BLaER1 treated with 17β-estradiol and CSF1 and Interleukin-3, amounts not matched to agents 10 nM and 100 nM (cell line): ENCODE measurements at regions not wholly inside any gene's neighbourhood (a gene's known extent, or its start where the extent isn't known, plus 50 kb on each side); places are given as distances from the start of the nearest gene placed in this dataset.

Experiments used
- H3K27ac ChIP-seq, 11 experiments: shearing (Covaris generic); formaldehyde crosslinking; 2 replicates each; pipeline ENCODE4 v1.8.1; 2022
- H3K27me3 ChIP-seq, 11 experiments: shearing (Covaris generic); formaldehyde crosslinking; 2 replicates each; pipeline ENCODE4 v1.8.1; 2022
- H3K36me3 ChIP-seq, 11 experiments: shearing (Covaris generic); formaldehyde crosslinking; 2 replicates each; pipeline ENCODE4 v1.8.1; 2022
- H3K4me1 ChIP-seq, 10 experiments: shearing (Covaris generic); formaldehyde crosslinking; 2 replicates each; pipeline ENCODE4 v1.8.1; 2022
- H3K4me2 ChIP-seq, 11 experiments: shearing (Covaris generic); formaldehyde crosslinking; 2 replicates each; pipeline ENCODE4 v1.8.1; 2022
- H3K4me3 ChIP-seq, 10 experiments: shearing (Covaris generic); formaldehyde crosslinking; 2 replicates each; pipeline ENCODE4 v1.8.1; 2022
- H3K9ac ChIP-seq, 11 experiments: shearing (Covaris generic); formaldehyde crosslinking; 2 replicates each; pipeline ENCODE4 v1.8.1; 2022
- H3K9me3 ChIP-seq, 11 experiments: shearing (Covaris generic); formaldehyde crosslinking; replicated peaks in 1 of 11; 2 replicates each; pipeline ENCODE4 v1.8.1; 2022
- H4K20me1 ChIP-seq, 11 experiments: shearing (Covaris generic); formaldehyde crosslinking; 2 replicates each; pipeline ENCODE4 v1.8.1; 2022
- Cebpa-rat ChIP-seq, 11 experiments: shearing (Covaris generic); IDR thresholded peaks; 2 replicates each; pipeline ENCODE4 v1.8.1; 2022

DNA sequence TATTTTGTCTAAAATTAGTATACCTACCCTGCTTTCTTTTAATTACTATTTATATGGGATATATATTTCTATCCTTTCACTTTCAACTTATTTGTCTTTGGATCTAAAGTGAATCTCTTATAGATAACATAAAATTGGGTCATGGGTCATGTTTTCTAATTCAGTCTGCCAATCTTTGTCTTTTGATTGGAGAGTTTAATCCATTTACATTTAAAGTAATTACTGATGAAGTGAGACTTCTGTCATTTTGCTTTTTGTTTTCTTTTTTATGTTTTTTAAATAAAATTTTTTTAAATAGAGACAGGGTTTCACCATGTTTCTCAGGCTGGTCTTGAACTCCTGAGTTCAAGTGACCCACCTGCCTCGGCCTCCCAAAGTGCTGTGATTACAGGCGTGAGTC is 50.5 kb upstream of the PRDM1 start:
- Histone ChIP-seq H3K9me3 (peaks cover 19 to 38% (median 33%) of the 10 kb centered on the region in 11 experiments), H3K4me1 (peaks cover 7 to 50% (median 18%) of the 10 kb centered on the region in 10 experiments; a peak in 17 of 20 replicates), H3K4me3 (no peak overlapping the region), H3K36me3 (peaks cover 0 to 3% (median 0%) of the 10 kb centered on the region in 11 experiments; a peak in 2 of 22 replicates), H3K27ac (no peak overlapping the region), H3K9ac (no peak overlapping the region), H4K20me1 (no peaks in the 10 kb centered on the region), H3K4me2 (no peak overlapping the region), H3K27me3 (no peaks in the 10 kb centered on the region)
- TF ChIP-seq Cebpa-rat (IDR thresholded peaks at IDR 0.05), result no peak

- Histone ChIP-seq H3K27me3 (no peaks in the 10 kb centered on the region), H4K20me1 (no peaks in the 10 kb centered on the region), H3K4me1 (peaks cover 0 to 34% (median 9%) of the 10 kb centered on the region in 10 experiments; a peak in 15 of 20 replicates), H3K4me3 (no peak overlapping the region), H3K36me3 (peaks cover 0 to 3% (median 0%) of the 10 kb centered on the region in 11 experiments; a peak in 2 of 22 replicates), H3K9me3 (peaks cover 19 to 38% (median 33%) of the 10 kb centered on the region in 11 experiments), H3K27ac (no peak overlapping the region), H3K9ac (no peak overlapping the region), H3K4me2 (no peak overlapping the region)
- no peak for TF ChIP-seq Cebpa-rat (IDR thresholded peaks at IDR 0.05)
Observed at GRCh38 chr6:106033806-106034205, 52.3 kb upstream of the PRDM1 start.

DNA sequence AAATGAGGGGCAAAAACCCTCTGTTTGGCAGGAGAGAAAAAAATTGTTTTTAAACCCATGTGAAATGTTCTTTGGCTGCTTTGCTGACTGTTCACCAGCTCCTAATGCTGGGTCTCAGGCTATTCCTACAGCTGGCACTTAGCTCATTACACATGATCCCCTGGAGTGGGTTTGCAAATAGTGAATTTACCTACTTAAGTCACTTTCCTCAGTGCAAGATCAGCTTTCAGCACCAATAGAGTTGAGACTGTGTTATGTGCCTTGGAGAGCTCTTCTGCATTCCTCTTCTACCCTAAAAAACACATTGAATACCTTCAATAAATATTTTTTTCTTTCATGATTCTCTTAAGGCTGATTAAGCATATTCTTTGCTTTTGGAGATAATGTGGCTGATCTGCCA is 58.4 kb upstream of the PRDM1 start:
- Histone ChIP-seq H3K4me3 (no peak overlapping the region), H4K20me1 (no peaks in the 10 kb centered on the region), H3K36me3 (no peaks in the 10 kb centered on the region), H3K4me2 (peak overlapping the region; percentile 55 to 80 (median 78)), H3K9me3 (no peaks in the 10 kb centered on the region), H3K9ac (peak overlapping the region in 6 of 11 experiments; percentile 49 to 73 (median 67); a peak in 5 of 22 replicates), H3K4me1 (peaks cover 14 to 41% (median 23%) of the 10 kb centered on the region in 10 experiments), H3K27me3 (no peaks in the 10 kb centered on the region), H3K27ac (peak overlapping the region; percentile 48 to 85 (median 77); a peak in 19 of 22 replicates)
- no peak for TF ChIP-seq Cebpa-rat (IDR thresholded peaks at IDR 0.05)

DNA sequence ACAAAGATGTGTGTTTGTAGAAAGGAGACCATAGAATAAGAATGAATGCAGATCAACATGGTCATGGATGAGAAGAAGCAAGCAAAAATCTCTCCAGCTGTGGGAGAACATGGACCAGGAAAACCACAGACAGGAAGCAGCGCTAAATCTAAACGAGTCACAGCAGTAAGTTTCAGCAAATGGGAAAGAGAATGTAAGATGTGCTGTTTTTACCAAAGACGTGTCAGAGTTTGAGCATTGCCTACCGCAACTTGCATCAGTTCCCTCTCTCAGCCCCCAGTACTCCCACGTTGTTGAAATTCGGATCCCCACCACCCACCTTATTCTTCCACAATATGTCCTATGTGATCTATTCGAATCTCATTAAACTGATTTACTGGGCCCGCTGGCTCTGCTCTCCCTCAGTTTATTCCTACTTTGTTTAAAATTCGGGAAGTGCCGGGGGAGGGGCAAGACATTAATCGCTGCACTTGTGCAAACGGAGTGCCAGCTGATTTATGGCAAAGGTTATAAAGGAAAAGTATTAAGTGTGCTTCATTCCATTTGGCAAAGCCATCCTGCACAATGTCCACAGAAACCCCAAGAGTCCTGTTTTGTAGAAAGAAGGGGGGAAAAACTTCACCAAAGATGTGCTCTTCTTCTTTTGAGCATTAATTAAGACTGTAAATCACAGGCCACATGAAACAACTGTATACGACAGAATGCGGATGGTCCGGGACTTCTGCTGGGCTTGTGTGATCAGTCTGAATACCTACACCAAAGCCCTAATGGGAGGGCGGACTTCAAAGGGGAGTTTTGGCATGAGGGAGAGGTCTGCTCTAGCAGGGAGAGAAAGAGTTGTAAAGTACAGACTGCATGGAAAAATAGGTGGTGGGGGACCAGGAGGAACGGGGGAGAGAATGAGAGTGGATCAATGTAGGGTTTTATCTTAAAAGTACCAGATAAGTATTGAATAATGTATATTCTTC is 59.1 kb upstream of the PRDM1 start:
- Histone ChIP-seq H3K36me3 (no peaks in the 10 kb centered on the region), H3K4me2 (peak overlapping the region; percentile 55 to 80 (median 78)), H3K4me3 (peak overlapping the region in 7 of 10 experiments; percentile 11 to 42 (median 30); a peak in 9 of 20 replicates), H3K4me1 (peaks cover 14 to 39% (median 23%) of the 10 kb centered on the region in 10 experiments), H4K20me1 (no peaks in the 10 kb centered on the region), H3K27ac (peak overlapping the region; percentile 48 to 85 (median 77)), H3K27me3 (no peaks in the 10 kb centered on the region), H3K9me3 (no peaks in the 10 kb centered on the region), H3K9ac (peak overlapping the region; percentile 46 to 73 (median 63); a peak in 19 of 22 replicates)
- TF ChIP-seq Cebpa-rat (IDR thresholded peaks at IDR 0.05), result peak in 7 of 11 experiments; percentile 50 to 91 (median 67); a peak in 10 of 22 replicates

DNA sequence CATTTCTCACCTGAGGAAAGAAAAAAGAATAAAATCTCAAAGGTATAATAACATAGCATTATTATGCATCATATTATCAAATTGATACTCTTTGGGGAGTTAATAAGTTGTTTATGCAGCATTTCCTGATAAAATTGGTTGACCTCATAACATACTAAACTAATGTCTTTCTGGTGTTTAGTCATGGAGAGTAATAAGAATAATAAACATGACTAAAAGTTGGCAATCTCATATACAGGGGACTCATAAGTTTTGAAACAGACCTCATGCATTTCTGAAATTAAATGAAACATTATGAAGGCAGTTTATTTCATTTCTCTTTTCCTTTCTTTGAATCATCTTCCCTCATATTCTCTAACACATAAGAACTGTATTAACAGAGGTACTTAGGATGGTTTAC is 60.5 kb upstream of the PRDM1 start:
- H3K4me3 ChIP-seq, result no peak overlapping the region
- no peak overlapping the region for H3K9ac ChIP-seq
- no peaks in the 10 kb centered on the region for H3K27me3 ChIP-seq
- TF ChIP-seq Cebpa-rat (IDR thresholded peaks at IDR 0.05), result no peak
- no peaks in the 10 kb centered on the region for H3K36me3 ChIP-seq
- no peaks in the 10 kb centered on the region for H3K9me3 ChIP-seq
- H4K20me1 ChIP-seq, result no peaks in the 10 kb centered on the region
- H3K4me1 ChIP-seq, result peaks cover 14 to 30% (median 23%) of the 10 kb centered on the region in 10 experiments
- H3K27ac ChIP-seq, result peak overlapping the region in 8 of 11 experiments; percentile 62 to 85 (median 76); a peak in 11 of 22 replicates
- peak overlapping the region in 3 of 11 experiments; percentile 63 to 79 (median 79); a peak in 3 of 22 replicates for H3K4me2 ChIP-seq

DNA sequence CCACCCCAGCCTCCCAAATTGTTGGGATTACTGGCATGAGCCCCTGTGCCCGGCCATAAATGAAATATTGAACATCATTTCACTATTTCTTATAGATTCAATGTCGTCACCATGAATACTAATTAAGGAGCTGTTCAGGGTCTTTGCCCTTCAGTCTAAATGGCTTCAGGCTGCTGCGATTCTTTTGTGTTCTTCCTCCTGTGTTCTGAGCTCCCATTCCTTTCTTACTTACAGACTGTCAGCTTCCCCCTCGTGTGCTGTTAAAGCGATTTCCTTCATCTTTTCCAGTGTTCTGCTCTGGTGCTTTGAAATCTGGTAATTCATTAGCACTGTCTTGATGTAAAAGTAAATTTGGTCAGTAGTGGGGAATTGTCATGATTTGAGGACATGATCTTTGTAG is 63.3 kb upstream of the PRDM1 start:
- Histone ChIP-seq H3K27me3 (no peaks in the 10 kb centered on the region), H3K36me3 (no peaks in the 10 kb centered on the region), H3K9ac (no peak overlapping the region), H3K9me3 (no peaks in the 10 kb centered on the region), H3K4me3 (no peak overlapping the region), H3K4me1 (peaks cover 11 to 23% (median 20%) of the 10 kb centered on the region in 10 experiments), H4K20me1 (no peaks in the 10 kb centered on the region), H3K27ac (no peak overlapping the region), H3K4me2 (no peak overlapping the region)
- TF ChIP-seq Cebpa-rat (IDR thresholded peaks at IDR 0.05), result no peak

DNA sequence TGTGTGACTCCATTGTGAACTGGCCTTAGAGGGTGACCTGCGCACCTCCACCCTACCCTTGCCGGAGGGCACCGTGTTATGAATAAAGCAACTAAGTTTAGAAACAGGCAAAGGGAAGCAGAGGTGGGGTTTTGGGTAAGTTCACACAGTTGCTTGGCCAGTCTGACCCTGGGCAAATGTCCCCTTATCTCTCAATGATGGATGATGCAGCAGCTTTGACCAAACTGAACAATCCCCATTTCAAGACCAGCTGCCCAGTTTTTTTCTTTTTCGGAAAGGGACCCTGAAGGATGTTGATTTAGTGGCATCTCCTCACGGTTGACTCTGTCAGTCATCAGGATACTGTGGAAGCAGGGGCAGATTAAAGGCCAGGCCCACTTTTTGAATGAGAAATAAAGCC is 68.7 kb upstream of the PRDM1 start:
- no peaks in the 10 kb centered on the region for H3K4me1 ChIP-seq
- no peak for TF ChIP-seq Cebpa-rat (IDR thresholded peaks at IDR 0.05)
- no peaks in the 10 kb centered on the region for H4K20me1 ChIP-seq
- no peaks in the 10 kb centered on the region for H3K36me3 ChIP-seq
- no peaks in the 10 kb centered on the region for H3K27me3 ChIP-seq
- no peak overlapping the region for H3K9ac ChIP-seq
- no peak overlapping the region for H3K4me2 ChIP-seq
- H3K9me3 ChIP-seq, result no peaks in the 10 kb centered on the region
- H3K27ac ChIP-seq, result no peak overlapping the region
- no peak overlapping the region for H3K4me3 ChIP-seq

- Histone ChIP-seq H3K9me3 (no peaks in the 10 kb centered on the region), H3K27ac (no peak overlapping the region), H3K4me2 (no peak overlapping the region), H4K20me1 (no peaks in the 10 kb centered on the region), H3K4me1 (no peaks in the 10 kb centered on the region), H3K36me3 (no peaks in the 10 kb centered on the region), H3K9ac (no peak overlapping the region), H3K4me3 (no peak overlapping the region), H3K27me3 (no peaks in the 10 kb centered on the region)
- TF ChIP-seq Cebpa-rat (IDR thresholded peaks at IDR 0.05), result no peak
Observed at GRCh38 chr6:106014955-106015354, 71.2 kb upstream of the PRDM1 start.

DNA sequence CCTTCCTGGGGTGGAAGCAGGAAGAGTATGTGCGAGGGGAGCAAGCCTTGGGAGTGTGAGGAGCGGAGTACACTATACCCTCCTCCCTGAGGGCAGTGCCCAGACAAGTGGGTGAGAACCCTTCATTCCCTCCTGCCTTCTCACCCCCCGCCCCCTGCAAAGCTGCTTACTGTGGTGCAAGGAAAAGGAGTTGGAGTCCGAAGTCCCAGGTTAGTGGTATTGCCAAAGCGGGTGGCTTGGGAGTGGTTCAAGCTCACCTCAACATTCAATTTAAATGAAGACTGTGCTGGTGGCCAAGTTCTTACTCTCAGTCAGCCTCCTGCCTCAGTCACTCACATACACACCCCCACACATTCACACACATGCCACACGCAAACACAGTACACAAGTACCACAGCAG is 74.7 kb upstream of the PRDM1 start:
- Histone ChIP-seq H3K9ac (no peak overlapping the region), H4K20me1 (no peaks in the 10 kb centered on the region)
- TF ChIP-seq Cebpa-rat (IDR thresholded peaks at IDR 0.05), result no peak

More for the DNA sequence above, 74.7 kb upstream of the PRDM1 start:
- H3K27me3 ChIP-seq, result no peaks in the 10 kb centered on the region
- H3K36me3 ChIP-seq, result no peaks in the 10 kb centered on the region
- H3K27ac ChIP-seq, result no peak overlapping the region
- no peak overlapping the region for H3K4me3 ChIP-seq
- H3K4me1 ChIP-seq, result no peaks in the 10 kb centered on the region
- H3K4me2 ChIP-seq, result no peak overlapping the region
- H3K9me3 ChIP-seq, result no peaks in the 10 kb centered on the region
